H1 (cell line): ENCODE measurements at regions not wholly inside any gene's neighbourhood (a gene's known extent, or its start where the extent isn't known, plus 50 kb on each side); places are given as distances from the start of the nearest gene placed in this dataset.

Experiments used
- KDM4A ChIP-seq: IDR thresholded peaks from one replicate; pipeline ENCODE4 v1.7.1; 2012; ENCODE audit warnings: low read depth, mild to moderate bottlenecking, moderate library complexity, low read length, inconsistent platforms; ENCODE audit not compliant: severe bottlenecking
- RFX5 ChIP-seq: IDR thresholded peaks from 2 replicates; pipeline ENCODE4 v1.6.1; 2011; ENCODE audit warnings: low read depth, low read length, improper control_type of control experiment, borderline replicate concordance
- TF ChIP-seq, protein P1 (sequence below): IDR thresholded peaks from 2 replicates; pipeline ENCODE4 v1.6.1; 2011; ENCODE audit warnings: low read depth, mild to moderate bottlenecking, low read length; ENCODE audit not compliant: insufficient read depth

DNA sequence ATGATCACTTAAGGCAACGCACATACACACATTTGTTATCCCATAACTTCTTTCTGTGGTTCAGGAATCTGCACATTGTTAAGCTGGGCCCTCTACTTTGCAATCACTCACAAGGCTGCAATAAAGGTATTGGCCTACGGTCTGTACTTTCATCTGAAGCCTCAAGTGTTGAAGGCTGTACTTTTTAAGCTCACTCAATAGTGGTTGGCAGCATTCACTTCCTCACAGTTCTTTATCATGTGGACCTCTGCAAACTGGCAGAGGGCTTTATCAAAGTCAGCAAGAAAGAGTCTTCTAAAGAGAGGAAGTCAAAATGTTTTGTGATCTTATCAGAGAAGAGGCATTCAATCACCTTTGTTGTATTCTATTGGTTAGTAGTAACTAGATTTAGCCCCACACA is 301.4 kb upstream of the EPHA5 start (continued):
- TF ChIP-seq KDM4A, result no peak
- TF ChIP-seq, protein P1, sequence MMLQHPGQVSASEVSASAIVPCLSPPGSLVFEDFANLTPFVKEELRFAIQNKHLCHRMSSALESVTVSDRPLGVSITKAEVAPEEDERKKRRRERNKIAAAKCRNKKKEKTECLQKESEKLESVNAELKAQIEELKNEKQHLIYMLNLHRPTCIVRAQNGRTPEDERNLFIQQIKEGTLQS, result no peak
- TF ChIP-seq RFX5, result no peak
